ENCODE measurements at regions not wholly inside any gene's neighbourhood (a gene's known extent, or its start where the extent isn't known, plus 50 kb on each side); places are given as distances from the start of the nearest gene placed in this dataset.
A peak's percentile ranks its signal among the peaks of the same experiment; 100 is the strongest.

DNA sequence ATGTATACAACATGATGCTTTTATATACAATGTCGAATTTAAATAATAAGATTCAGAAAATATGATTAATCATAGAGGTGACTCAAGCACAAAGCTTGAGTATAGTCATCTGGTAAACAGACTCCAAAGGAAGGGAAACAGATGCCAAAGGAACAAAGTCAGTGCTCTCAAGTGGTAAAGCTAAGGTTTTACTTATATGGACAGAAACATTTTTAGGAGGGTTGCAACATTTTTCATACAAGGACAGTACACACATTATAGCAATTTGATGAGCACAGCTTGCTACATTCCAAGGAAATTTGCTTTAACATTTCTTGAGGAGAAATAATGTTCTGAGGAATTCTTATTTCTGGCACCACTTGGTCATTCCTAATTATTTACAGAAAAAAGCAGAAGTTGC is 333.4 kb upstream of the AADAT start:
- TF ChIP-seq, protein P1, sequence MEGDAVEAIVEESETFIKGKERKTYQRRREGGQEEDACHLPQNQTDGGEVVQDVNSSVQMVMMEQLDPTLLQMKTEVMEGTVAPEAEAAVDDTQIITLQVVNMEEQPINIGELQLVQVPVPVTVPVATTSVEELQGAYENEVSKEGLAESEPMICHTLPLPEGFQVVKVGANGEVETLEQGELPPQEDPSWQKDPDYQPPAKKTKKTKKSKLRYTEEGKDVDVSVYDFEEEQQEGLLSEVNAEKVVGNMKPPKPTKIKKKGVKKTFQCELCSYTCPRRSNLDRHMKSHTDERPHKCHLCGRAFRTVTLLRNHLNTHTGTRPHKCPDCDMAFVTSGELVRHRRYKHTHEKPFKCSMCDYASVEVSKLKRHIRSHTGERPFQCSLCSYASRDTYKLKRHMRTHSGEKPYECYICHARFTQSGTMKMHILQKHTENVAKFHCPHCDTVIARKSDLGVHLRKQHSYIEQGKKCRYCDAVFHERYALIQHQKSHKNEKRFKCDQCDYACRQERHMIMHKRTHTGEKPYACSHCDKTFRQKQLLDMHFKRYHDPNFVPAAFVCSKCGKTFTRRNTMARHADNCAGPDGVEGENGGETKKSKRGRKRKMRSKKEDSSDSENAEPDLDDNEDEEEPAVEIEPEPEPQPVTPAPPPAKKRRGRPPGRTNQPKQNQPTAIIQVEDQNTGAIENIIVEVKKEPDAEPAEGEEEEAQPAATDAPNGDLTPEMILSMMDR (conservative IDR thresholded peaks at IDR 0.05) = no peak
- no peak overlapping the region for H3K4me3 Mint-ChIP-seq
- no peak overlapping the region for H3K27ac Mint-ChIP-seq

DNA sequence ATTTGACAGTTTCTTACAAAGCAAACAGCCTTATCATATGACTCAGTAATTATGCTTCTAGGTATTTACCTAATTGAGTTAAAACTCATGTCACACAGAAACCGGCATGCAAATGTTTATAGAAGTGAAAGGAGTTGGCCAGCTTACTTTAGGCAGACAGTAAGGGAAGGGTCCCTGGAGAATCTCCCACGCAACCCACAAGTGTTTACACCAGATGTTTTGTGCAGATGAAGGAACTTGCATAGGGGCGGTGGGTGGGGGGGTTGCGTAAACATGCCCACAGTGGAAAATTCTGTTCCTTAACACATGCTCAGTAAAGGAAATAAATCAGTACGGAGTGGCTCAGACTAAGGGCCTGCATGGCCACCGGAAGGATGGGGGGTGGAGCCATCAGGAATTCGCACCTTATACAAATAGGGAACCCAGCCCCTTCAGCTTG is 330.5 kb upstream of the AADAT start:
- H3K27me3 ChIP-seq (ENCODE audit: control insufficient read depth, insufficient read depth, low read length, poor library complexity, severe bottlenecking) = no peaks in the 10 kb centered on the region
- H3K9me3 ChIP-seq (ENCODE audit: control insufficient read depth, low read length) = peaks cover 8% of the 10 kb centered on the region
- Mint-ChIP-seq H3K9me3 (peaks cover 6% of the 10 kb centered on the region), H3K4me1 (no peaks in the 10 kb centered on the region), H3K27me3 (ENCODE audit: insufficient read depth) (no peaks in the 10 kb centered on the region), H3K4me3 (no peak overlapping the region), H3K27ac (no peak overlapping the region), H3K36me3 (ENCODE audit: low read depth) (no peaks in the 10 kb centered on the region)
- H3K27ac ChIP-seq (ENCODE audit: low read depth, low read length) = no peak overlapping the region
- no peaks in the 10 kb centered on the region for H3K36me3 ChIP-seq (ENCODE audit: control insufficient read depth, insufficient read depth, low read length)
- no peaks in the 10 kb centered on the region for H3K4me1 ChIP-seq (ENCODE audit: control insufficient read depth, insufficient read depth, low read length)
- DNase-seq = no peak
- TF ChIP-seq, protein P1 (conservative IDR thresholded peaks at IDR 0.05) = no peak
- WGBS, 2 experiments (ENCODE audit: insufficient coverage in 1 of 2, insufficient read length in 1 of 2) = 91 to 92% methylated on average over 4 to 7 of the region's 7 CpGs
- no peak overlapping the region for H3K9ac ChIP-seq (ENCODE audit: extremely low read depth, low read length, poor library complexity, severe bottlenecking)
- H3K4me3 ChIP-seq (ENCODE audit: low read length) = peak overlapping the region; percentile 29

More for the DNA sequence above, 333.4 kb upstream of the AADAT start:
- Histone ChIP-seq H3K4me3 (ENCODE audit: low read length) (no peak overlapping the region), H3K9ac (ENCODE audit: extremely low read depth, low read length, poor library complexity, severe bottlenecking) (no peak overlapping the region), H3K27ac (ENCODE audit: low read depth, low read length) (no peak overlapping the region), H3K27me3 (ENCODE audit: control insufficient read depth, insufficient read depth, low read length, poor library complexity, severe bottlenecking) (no peaks in the 10 kb centered on the region), H3K36me3 (ENCODE audit: control insufficient read depth, insufficient read depth, low read length) (no peaks in the 10 kb centered on the region), H3K4me1 (ENCODE audit: control insufficient read depth, insufficient read depth, low read length) (no peaks in the 10 kb centered on the region), H3K9me3 (ENCODE audit: control insufficient read depth, low read length) (peaks cover 8% of the 10 kb centered on the region)
- Mint-ChIP-seq H3K27me3 (ENCODE audit: insufficient read depth) (no peaks in the 10 kb centered on the region), H3K36me3 (ENCODE audit: low read depth) (no peaks in the 10 kb centered on the region), H3K9me3 (peaks cover 6% of the 10 kb centered on the region), H3K4me1 (no peaks in the 10 kb centered on the region)
- no peak for DNase-seq
- 100% methylated on average over 1 of the region's 1 CpG; no CpG with 5 or more reads in 1 of the 2 experiments for WGBS, 2 experiments (ENCODE audit: insufficient coverage in 1 of 2, insufficient read length in 1 of 2)

DNA sequence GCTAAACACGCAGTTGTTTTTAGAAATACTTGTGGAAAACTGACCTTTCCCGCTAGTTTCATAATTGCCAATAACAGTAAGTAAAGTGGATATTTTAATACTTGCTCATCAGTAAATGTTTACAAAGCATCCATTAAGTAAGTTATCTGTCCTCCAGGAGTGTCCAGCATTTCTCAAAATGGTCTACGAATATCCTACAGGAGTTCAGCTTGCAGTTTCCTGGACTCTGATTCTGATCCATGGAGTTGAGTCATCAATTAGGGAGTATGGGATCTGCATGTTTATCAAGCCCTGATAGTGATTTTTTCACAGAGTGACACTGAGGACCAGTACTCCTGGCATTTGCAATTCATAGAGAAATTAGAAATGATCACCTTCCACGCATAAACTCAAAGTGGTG is 325.2 kb upstream of the AADAT start:
- Mint-ChIP-seq H3K9me3 (peaks cover 4% of the 10 kb centered on the region), H3K4me1 (no peaks in the 10 kb centered on the region), H3K27ac (no peak overlapping the region), H3K36me3 (ENCODE audit: low read depth) (no peaks in the 10 kb centered on the region), H3K27me3 (ENCODE audit: insufficient read depth) (no peaks in the 10 kb centered on the region), H3K4me3 (no peak overlapping the region)
- Histone ChIP-seq H3K36me3 (ENCODE audit: control insufficient read depth, insufficient read depth, low read length) (no peaks in the 10 kb centered on the region), H3K27me3 (ENCODE audit: control insufficient read depth, insufficient read depth, low read length, poor library complexity, severe bottlenecking) (no peaks in the 10 kb centered on the region), H3K27ac (ENCODE audit: low read depth, low read length) (no peak overlapping the region), H3K9ac (ENCODE audit: extremely low read depth, low read length, poor library complexity, severe bottlenecking) (no peak overlapping the region), H3K4me3 (ENCODE audit: low read length) (no peak overlapping the region), H3K9me3 (ENCODE audit: control insufficient read depth, low read length) (no peaks in the 10 kb centered on the region), H3K4me1 (ENCODE audit: control insufficient read depth, insufficient read depth, low read length) (no peaks in the 10 kb centered on the region)
- WGBS, 2 experiments (ENCODE audit: insufficient coverage in 1 of 2, insufficient read length in 1 of 2) = 94% methylated on average over 3 to 4 of the region's 4 CpGs
- DNase-seq = no peak
- TF ChIP-seq, protein P1 (conservative IDR thresholded peaks at IDR 0.05) = no peak
